Loucy (cell line): ENCODE measurements at regions not wholly inside any gene's neighbourhood (a gene's known extent, or its start where the extent isn't known, plus 50 kb on each side); places are given as distances from the start of the nearest gene placed in this dataset.

Experiments used
- H2AFZ ChIP-seq: fragments of 200-600 bp; sonication (generic); 2 replicates; pipeline ENCODE4 v1.6.0; 2016; ENCODE audit warnings: antibody characterized with exemption, mild to moderate bottlenecking, low read length, moderate library complexity
- H3F3A ChIP-seq: fragments of 200-600 bp; 2 replicates; pipeline ENCODE4 v1.6.0; 2016; ENCODE audit warnings: antibody characterized with exemption, low read depth, mild to moderate bottlenecking
- H3K27me3 ChIP-seq: fragments of 200-600 bp; sonication (generic); 2 replicates; pipeline ENCODE4 v1.6.1; 2014; ENCODE audit warnings: low read length, mild to moderate bottlenecking; ENCODE audit not compliant: insufficient read depth, poor library complexity, severe bottlenecking
- H3K36me3 ChIP-seq: fragments of 200-600 bp; sonication (generic); 2 replicates; pipeline ENCODE4 v1.6.1; 2016; ENCODE audit warnings: low read length; ENCODE audit not compliant: insufficient read depth
- H3K4me1 ChIP-seq: fragments of 200-600 bp; sonication (generic); 2 replicates; pipeline ENCODE4 v1.5.1; 2014; ENCODE audit warnings: low read length, mild to moderate bottlenecking; ENCODE audit not compliant: insufficient read depth, poor library complexity, severe bottlenecking
- H3K4me2 ChIP-seq: fragments of 200-600 bp; sonication (generic); 2 replicates; pipeline ENCODE4 v1.6.0; 2014; ENCODE audit warnings: antibody characterized with exemption, low read length, low read depth, mild to moderate bottlenecking; ENCODE audit not compliant: poor library complexity, severe bottlenecking
- H3K4me3 ChIP-seq: fragments of 200-600 bp; sonication (generic); 2 replicates; pipeline ENCODE4 v1.5.1; 2014; ENCODE audit warnings: low read length, mild to moderate bottlenecking, mixed read lengths; ENCODE audit not compliant: poor library complexity, severe bottlenecking
- H3K79me2 ChIP-seq: fragments of 200-600 bp; sonication (generic); 2 replicates; pipeline ENCODE4 v1.6.1; 2014; ENCODE audit warnings: low read length; ENCODE audit not compliant: insufficient read depth
- H3K9ac ChIP-seq: fragments of 200-600 bp; sonication (generic); 2 replicates; pipeline ENCODE4 v1.6.0; 2014; ENCODE audit warnings: mild to moderate bottlenecking, low read depth, low read length, moderate library complexity; ENCODE audit not compliant: poor library complexity, severe bottlenecking
- H3K9me2 ChIP-seq: fragments of 200-600 bp; sonication (generic); replicated peaks from 2 replicates; pipeline ENCODE4 v1.6.1; 2016; ENCODE audit warnings: low read depth, low read length, mixed read lengths
- H3K9me3 ChIP-seq: fragments of 200-600 bp; sonication (generic); 2 replicates; pipeline ENCODE4 v1.6.1; 2014; ENCODE audit warnings: mild to moderate bottlenecking, antibody characterized with exemption, low read length, low read depth; ENCODE audit not compliant: insufficient read depth
- H4K20me1 ChIP-seq: fragments of 200-600 bp; sonication (generic); 2 replicates; pipeline ENCODE4 v1.6.0; 2014; ENCODE audit warnings: antibody characterized with exemption, low read length, mild to moderate bottlenecking; ENCODE audit not compliant: insufficient read depth, poor library complexity, severe bottlenecking
- CTCF ChIP-seq: fragments of 200-600 bp; sonication (generic); conservative IDR thresholded peaks from 2 replicates; pipeline ENCODE4 v1.5.1; 2014; ENCODE audit warnings: mild to moderate bottlenecking, antibody characterized with exemption, low read length
- EZH2phosphoT487 ChIP-seq: fragments of 200-600 bp; IDR thresholded peaks from 2 replicates; pipeline ENCODE4 v1.6.1; 2018; ENCODE audit warnings: antibody characterized with exemption, mild to moderate bottlenecking, moderate library complexity, borderline replicate concordance

GRCh38 chr18:38458698-38459097 is 893.1 kb upstream of the CELF4 start:
- H3K79me2 ChIP-seq: no peaks in the 10 kb centered on the region
- H3K4me3 ChIP-seq: no peak overlapping the region
- H3K36me3 ChIP-seq: no peaks in the 10 kb centered on the region
- no peak overlapping the region for H3K4me2 ChIP-seq
- H3F3A ChIP-seq: no peaks in the 10 kb centered on the region
- H3K9me2 ChIP-seq: no peaks in the 10 kb centered on the region
- no peak for TF ChIP-seq EZH2phosphoT487
- TF ChIP-seq CTCF: no peak
- no peaks in the 10 kb centered on the region for H4K20me1 ChIP-seq
- no peaks in the 10 kb centered on the region for H3K4me1 ChIP-seq
- no peaks in the 10 kb centered on the region for H3K27me3 ChIP-seq
- no peak overlapping the region for H3K9ac ChIP-seq
- no peaks in the 10 kb centered on the region for H3K9me3 ChIP-seq
- H2AFZ ChIP-seq: no peak overlapping the region

- Histone ChIP-seq H3K27me3 (no peaks in the 10 kb centered on the region), H3K4me3 (no peak overlapping the region), H2AFZ (no peak overlapping the region), H3F3A (no peaks in the 10 kb centered on the region), H4K20me1 (no peaks in the 10 kb centered on the region), H3K9ac (no peak overlapping the region), H3K4me2 (no peak overlapping the region), H3K36me3 (no peaks in the 10 kb centered on the region), H3K9me2 (no peaks in the 10 kb centered on the region), H3K79me2 (no peaks in the 10 kb centered on the region), H3K4me1 (no peaks in the 10 kb centered on the region), H3K9me3 (no peaks in the 10 kb centered on the region)
- TF ChIP-seq CTCF (no peak), EZH2phosphoT487 (no peak)
Measured at GRCh38 chr18:38456253-38456652, 890.7 kb upstream of the CELF4 start.

GRCh38 chr18:38454764-38455469 is 889.3 kb upstream of the CELF4 start:
- H3K79me2 ChIP-seq: no peaks in the 10 kb centered on the region
- no peaks in the 10 kb centered on the region for H3F3A ChIP-seq
- no peak overlapping the region for H3K9ac ChIP-seq
- H3K4me3 ChIP-seq: no peak overlapping the region
- no peaks in the 10 kb centered on the region for H3K4me1 ChIP-seq
- no peak overlapping the region for H3K4me2 ChIP-seq
- no peaks in the 10 kb centered on the region for H3K9me3 ChIP-seq
- H3K27me3 ChIP-seq: no peaks in the 10 kb centered on the region
- H3K36me3 ChIP-seq: no peaks in the 10 kb centered on the region
- TF ChIP-seq EZH2phosphoT487 (no peak), CTCF (no peak)
- H4K20me1 ChIP-seq: no peaks in the 10 kb centered on the region
- no peaks in the 10 kb centered on the region for H3K9me2 ChIP-seq
- H2AFZ ChIP-seq: no peak overlapping the region
